Embryonic facial prominence (tissue), 1 donor: ENCODE measurements at regions not wholly inside any gene's neighbourhood (a gene's known extent, or its start where the extent isn't known, plus 50 kb on each side); places are given as distances from the start of the nearest gene placed in this dataset.

ENCODE experiments used
- DNase-seq: peaks from one replicate; pipeline ENCODE4 v3.0.0-alpha.2; 2016; ENCODE audit errors: extremely low spot score

DNA sequence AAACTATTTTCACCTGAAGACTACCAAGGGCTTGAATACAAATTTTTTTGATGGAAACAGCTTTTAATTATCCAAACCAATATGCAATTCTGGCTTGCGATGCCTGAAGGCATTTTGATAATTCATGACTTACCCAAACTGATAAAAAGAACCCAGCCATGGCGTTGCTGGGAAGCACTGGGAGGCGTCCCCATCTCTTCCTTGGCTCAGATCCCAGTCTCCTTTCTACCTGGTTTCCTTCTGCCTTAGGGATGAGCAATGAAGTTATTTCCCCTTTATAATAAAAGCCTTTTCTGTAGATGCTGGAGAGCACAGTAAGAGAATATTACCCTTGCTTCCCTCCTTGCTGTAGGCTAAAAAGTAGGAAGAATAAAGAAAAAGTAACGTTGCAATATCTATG lies 129.1 kb upstream of the ANK3 start:
- no peak for DNase-seq

DNA sequence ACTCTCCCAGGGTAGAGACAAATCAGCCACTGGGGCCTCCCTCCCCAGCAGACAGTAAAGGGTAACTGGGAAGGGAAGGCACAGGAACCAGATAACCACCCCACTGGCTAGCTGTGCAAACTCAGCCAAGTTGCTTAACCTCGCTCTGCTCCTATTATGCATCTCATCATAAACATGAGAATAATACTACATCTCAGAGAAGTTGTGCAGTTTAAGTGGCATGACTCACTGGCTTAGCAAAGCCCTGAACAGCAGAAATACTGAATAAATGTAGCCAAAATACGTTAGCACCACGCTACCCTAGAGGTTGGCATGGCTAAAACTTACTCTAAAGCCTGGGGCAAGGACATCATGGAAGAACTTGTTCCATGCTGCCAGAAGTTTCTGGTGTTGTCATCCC lies 128.1 kb upstream of the ANK3 start:
- DNase-seq, result no peak

DNA sequence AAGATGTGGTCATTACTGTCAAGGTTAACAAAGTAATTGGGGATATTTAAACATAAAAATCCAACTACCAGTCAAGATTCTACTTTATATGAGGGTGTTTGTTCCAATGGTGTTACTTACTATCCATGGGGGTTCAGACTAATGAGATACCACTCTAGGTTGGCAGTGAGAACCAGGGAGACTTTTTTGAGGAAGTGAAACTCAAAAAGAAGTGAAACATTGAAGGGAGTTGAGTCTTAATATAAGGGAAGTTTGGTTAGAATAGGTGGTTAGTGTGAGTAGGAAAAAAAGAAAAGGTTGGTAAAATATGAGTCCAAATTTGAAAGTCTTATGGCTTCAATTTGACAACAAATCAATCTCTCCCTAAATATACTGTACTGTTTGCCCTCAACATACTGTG lies 123.6 kb upstream of the ANK3 start:
- DNase-seq, result no peak

DNA sequence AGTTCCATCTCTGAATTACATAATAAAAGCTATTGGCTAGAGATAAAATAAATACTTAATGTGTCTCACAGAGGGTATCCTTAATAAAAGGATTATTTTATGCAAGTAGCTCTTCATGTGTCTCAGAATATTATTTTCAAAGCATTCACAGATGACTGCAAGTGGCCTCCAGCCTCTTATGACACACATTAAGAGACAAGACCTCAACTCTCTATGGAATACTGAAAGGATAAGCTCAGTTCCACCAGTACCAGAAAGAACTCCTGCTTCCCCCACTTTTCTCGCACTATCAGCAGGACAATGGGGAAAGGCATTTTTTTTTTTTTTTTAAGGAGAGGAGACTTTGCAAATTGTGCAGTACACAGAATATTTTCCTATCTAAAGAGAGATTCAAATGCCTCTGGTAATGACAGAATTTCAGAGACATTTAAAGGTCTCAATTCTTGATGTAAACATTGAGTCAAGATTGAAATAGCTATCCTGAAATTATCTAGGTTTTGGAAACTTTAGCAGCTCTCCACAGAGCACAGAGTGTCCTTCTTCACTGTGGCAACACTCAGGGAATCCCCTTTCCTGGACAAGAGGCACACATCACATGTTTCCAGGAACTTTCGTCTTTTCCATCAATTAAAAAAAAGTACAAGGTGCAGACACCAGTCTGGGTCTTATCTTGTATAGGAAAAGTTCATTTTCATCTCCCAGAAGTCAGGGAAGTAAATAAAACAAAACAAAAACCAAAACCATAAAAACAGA lies 122.0 kb upstream of the ANK3 start:
- no peak for DNase-seq

DNA sequence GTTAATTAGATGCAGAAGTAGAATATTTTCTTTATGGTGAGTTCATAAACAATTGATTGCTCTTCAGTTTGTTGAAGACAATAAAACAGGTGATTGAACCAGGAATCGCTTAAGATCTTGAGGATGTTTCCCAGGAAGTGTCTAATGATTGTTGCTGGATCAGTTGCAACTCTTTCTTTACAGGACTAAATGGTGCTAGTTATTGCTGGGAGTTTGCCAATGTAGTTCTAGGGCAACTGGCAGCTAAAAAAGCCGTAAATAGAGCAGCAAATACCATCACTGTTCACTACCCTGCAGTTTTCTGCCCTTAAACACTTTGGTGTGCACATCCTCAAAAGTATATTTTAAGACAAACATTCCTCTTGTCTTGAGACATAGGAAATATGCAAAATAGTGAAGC lies 119.2 kb upstream of the ANK3 start:
- no peak for DNase-seq

DNA sequence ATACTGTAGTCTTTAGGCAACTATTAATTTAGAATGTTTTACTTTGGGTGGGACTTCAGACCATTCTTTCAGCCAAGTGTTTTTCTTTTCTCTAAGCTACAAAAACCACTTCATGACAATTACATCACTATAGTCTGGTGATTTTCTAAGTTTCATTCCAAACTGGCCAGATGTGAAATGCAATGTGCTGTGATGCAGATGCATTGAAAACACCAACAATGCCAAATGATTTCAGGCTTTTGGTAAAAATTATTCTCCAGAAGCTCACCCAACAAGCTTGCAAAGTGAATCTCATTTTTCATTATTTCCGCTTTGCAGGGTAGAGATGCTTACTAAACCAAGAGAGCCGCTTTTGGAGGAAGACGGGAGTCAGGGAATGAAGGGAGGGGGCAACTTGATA lies 118.4 kb upstream of the ANK3 start:
- DNase-seq, result no peak

DNA sequence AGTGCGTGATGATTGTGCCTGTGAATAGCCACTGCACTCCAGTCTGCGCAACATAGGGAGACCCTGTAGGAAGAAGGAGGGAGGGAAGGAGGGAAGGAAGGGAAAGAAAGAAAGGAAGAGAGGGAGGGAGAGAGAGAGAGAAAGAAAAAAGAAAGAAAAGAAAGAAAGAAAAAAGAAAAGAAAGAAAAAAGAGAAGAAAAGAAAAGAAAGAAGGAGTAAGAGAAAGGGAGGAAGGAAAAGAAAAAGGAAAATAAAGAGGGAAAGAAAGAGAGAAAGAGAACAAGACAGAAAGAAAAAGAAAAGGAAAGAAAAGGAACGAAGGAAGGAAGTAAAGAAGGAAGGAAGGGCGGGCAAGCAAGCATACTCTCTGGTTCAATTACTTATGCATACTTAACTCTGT lies 112.9 kb upstream of the ANK3 start:
- DNase-seq, result no peak

DNA sequence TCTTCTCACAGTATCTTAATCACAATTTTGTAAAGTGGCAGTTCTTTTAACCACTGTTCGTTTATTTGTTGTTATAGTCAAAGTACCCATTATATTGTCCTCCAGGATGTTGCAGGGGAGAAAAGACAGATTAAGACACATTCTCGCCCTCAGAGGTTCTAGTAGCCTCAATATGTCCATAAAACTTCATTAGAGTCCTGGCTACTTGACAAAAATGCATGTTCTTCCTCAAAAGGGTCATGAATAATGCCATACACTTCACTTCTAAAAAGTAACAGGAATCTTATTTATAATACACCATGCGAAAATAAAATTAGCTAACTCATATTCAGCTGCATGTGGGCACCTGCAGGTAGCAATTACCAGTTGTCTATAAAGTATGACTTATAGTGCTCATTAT lies 109.3 kb upstream of the ANK3 start:
- no peak for DNase-seq

DNA sequence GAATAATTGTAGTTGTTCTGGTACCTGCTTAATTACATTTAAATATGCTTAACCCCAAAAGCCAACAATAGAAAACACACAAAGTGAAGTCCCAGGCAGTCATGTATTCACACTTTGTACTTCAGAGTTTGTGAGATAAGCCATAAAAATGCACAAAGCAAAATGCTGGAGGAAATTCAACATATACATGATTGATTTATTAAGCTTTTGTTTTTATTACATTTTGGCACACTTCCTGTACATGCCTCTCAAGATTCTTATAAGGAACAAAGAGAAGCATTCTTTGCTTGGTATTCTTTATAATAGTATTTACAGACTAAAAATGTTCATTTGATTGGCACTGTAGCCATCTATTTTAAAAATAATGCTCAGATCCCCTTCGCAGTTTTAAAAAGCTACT lies 107.7 kb upstream of the ANK3 start:
- no peak for DNase-seq

DNA sequence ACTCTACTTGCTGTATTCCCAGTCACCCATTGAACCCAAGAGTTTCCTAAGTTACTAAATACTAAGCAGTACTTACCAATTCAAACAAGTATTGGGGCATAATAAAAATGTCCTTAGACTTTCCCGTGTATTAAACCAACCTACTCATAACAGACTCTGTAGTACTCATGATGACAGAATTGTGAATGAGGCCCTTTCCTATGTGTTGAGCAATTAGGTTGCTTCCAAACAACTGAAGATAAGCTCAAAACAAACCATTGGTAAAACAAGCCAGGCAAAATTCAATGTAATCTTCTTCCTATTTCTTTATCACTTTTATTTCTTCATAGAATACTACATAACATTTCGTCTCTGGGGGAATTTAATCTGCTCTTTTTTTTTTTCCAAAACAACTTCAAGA lies 106.5 kb upstream of the ANK3 start:
- no peak for DNase-seq

DNA sequence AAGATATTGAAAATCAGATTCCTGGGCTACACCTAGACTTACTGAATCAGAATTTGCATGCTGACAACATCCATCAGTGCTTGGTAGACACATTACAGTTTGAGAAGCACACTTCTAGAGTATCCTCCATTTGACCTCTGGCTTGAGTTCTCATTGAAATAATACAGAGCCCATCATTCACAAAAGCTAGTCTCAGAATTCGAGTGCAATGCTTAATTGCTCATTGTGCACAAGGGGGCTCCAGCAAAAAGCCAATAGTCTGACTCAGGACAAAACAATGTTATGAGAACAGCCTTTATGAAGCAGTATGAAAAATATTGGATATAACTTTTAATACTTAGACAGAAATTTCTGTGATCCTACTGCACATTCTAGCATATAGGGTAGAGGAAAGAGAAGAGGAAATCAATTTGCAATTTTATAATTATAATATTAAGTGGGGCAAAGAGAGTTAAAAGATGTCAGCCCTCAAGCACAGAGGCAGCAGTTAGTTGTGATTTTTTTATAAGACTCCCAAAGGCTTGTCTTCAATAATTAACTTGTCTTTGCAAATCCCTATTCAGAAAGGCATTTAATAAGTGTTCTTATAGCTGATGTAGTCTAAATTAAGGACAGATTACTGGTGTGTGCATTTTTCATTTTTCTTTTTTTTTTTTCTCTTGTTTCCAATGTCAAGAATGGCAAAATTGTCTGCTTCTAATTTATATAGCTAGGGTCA lies 105.8 kb upstream of the ANK3 start:
- no peak for DNase-seq

DNA sequence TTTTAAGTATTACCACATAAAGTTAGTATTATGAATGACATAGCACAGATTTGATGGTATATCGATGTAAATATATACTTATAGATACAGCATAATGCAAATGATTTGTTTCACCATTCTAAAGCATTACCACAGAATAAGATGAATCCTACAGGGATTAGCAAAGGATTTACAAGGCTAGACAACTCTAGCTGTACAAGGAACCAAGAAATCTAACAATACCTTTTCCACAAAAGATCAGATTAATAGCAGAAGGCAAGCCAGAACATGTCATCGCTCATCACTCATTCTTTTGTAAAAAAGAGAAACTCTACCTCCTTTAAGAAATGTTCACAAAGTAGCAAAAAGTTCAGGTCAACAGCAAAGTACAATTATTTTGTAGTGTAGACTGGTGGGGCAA lies 105.1 kb upstream of the ANK3 start:
- no peak for DNase-seq

DNA sequence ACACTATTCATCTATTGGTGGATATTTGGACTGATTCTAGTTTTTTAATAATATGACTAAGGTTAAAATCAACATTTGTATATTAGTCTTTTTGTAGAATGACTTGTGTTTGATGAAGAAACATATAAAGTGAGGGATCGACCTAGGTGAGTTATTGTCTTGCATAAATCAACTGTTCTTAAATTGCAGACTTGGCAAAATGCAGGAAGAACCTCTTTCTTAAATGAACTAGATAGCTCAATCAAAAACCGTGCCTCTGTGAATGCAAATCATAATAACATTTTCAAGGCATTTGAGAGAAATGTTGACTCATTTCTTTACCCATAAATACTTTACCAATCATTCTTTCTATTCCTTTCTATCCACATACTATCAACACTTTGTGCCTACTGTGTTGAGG lies 101.5 kb upstream of the ANK3 start:
- DNase-seq, result no peak

DNA sequence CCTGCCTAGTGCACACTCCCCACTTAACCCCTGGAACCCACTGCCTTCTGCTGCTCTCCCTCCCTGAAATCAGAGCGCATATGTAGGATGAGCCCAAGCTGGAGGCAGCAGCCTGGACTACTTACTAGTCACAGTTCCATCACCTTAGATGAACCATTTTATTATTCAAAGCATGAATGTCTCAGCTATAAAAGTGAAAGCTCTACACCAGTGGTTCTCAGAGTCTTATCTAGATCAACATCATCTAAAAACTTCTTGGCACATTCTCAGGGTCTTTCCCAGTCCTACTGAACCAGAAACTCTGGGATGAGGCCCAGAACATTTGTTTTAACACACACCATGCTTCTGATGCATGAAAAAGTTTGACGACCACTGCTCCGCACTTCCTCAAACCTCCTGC lies 100.3 kb upstream of the ANK3 start:
- DNase-seq, result no peak

DNA sequence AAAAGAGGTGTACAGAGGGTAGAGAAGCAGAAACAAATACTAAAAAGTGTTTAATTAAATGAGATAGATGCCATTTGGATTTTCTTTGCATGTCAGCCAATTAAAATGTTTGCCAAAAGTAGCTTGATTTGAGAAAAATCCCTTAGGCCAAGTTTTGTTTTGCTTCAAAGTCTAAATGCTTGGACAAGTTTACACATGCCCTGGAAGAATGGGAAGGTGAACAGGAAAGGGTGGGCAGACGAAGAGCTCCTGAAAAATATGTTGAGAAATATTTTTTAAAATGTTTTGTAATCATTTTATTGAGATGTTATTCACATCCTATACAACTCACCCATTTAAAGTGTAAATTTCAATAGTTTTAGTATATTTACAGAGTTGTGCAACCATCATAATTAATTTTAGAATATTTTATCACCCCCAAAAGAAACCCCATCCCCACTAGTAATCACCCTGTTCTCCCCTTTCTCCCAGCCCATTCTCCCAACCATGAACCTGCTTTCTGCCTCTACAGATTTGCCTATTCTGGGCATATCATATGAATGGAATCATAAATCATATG lies 98.5 kb upstream of the ANK3 start:
- no peak for DNase-seq

DNA sequence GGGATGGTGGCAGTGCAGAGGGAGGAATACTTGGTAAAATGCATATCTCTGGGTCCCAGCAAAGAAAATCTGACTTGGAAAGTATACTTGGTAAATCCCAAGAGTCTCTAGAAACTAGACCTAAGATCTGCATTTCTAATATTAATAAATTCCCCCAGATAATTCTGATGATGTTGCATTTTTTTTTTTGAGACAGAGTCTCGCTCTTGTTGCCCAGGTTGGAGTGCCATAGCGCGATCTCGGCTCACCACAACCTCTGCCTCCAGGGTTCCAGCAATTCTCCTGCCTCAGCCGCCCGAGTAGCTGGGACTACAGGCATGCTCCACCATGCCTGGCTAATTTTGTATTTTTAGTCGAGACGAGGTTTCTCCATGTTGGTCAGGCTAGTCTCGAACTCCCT lies 97.9 kb upstream of the ANK3 start:
- DNase-seq, result no peak

DNA sequence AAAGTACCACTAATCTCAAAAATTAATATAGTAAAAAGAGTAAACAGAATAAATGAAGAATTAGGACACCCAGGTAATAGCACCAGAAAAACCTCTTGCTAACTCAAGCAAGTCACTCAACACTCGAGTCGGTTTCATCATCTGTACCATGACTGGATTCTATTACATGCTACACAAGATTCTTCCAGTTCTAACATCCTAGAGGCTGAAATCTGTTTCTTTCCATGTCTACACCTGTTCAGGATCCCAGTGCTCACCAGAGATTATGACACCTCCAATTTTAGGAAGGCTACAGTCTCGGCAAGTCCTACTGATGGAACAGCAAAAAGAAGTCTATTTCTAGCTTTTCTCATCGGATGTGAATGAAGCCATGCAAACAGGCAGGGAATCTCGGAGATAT lies 95.3 kb upstream of the ANK3 start:
- DNase-seq, result no peak

DNA sequence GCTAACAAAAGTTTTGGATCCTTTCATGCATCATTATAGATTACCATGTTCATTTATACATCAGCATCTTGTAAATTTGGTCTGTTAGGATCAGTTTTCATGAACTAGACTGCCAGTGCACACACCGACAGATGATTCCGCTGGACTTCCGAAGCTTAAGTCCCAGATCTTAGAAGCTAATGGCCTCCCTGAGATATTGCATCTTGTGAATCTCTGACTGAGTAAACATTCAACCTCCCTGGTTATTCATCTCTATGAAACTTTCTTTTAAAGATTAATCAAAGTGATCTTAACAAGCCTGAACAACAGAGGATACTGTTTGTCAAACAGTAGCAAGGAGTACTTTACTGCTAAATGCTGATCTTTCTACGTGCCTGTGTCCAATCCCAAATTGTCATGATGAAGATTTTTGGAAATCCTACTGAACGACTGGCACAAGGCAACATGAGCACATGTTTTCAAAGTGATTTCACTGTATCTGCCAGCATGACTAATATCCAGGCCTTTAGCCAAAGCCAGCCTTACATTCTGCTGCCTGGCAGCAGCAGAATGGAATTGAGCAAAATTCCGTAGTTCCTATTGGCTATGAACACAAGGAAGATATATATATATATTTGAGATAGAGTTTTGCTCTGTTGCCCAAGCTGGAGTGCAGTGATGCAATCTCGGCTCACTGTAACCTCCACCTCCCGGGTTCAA lies 91.3 kb upstream of the ANK3 start:
- no peak for DNase-seq

DNA sequence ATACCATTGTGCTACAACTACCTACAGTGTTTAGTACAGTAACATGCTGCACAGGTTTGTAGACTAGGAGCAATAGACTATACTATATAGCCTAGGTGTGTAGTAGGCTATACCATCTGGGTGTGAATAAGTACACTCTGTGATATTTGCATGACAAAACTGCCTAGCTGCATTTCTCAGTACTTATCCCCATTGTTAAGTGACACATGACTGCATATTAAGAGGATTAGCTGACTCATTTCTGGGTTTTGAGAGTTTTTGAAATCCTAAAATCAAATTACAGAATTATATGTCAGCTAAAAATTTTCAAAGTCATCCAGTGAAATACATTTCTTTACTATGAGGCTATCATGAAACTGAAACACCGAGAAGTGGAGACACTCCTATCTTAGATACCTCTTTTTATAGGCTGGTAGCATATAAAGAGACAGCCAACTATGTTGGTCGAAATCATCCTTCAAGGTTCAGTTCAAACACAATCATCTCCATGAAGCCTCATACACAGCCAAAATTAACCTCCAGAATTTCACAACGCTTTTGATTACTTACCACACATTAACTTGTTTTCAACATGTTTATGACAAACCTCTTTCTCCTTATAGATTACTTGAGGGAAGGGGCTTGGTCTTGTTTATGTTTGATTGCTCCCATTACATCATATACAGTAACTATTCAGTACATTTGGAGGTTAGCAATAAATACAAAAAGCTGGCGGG lies 89.8 kb upstream of the ANK3 start:
- DNase-seq, result no peak

DNA sequence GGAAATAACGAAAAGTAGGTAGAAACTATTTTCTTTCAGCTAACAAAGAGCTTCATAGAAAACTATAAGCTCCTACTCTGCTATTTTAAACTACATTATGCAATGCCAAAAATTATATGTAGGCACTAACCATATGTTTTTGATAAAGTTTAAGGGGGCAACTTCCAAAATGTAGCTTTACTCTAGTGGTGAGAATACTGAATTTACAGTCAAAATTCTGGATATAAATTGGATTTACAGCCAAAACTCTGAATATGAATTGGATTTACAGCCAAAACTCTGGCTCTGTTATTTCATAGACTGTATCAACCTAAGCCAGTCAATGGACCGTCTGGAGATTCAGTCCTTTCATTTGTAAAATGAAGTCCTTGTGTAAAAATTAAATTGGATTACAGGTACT lies 86.8 kb upstream of the ANK3 start:
- no peak for DNase-seq

DNA sequence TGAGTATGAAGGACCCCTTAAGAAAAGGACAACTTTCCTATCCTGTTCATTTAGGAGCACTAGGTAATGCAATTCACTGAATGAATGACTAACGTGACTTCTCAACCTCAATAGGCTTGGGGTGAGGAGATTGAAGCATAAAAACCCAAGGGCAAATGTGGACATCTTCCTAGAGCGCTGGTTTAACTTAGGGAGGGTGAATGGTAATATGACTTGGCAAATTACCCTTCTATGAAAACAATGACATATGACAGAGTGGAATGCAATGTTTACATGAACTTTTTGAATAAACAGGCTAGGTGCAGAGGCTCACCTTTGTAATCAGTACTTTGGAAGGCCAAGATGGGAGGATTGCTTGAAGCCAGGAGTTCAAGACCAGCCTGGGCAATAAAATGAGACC lies 83.9 kb upstream of the ANK3 start:
- no peak for DNase-seq

DNA sequence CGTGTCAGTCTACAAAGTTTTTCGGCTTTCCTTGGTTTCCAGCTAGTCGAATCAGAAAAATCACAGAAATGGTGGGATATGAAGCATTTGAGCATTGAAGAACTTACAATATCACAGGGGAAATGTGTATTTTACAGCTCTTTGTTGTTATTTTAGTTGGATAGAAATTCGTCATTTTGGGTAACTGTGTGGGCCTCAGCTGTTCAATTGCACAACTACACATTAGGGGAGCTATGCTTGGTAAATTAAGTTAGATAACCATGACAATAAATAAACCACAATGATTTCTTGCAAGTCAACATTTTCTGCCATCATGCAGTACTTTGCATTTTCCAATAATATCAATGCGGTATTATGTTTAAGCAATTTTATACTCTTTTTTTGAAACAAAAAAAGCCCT lies 80.4 kb upstream of the ANK3 start:
- no peak for DNase-seq
